HL-60 (cell line): ENCODE measurements at regions not wholly inside any gene's neighbourhood (a gene's known extent, or its start where the extent isn't known, plus 50 kb on each side); places are given as distances from the start of the nearest gene placed in this dataset.

ENCODE experiments used
- DNase-seq, 2 experiments: peaks; one replicate each; pipeline ENCODE4 v3.0.0-alpha.2; 2010 to 2020; ENCODE audit warnings: low read depth in 1 of 2, low spot score in 1 of 2
- H3K27ac ChIP-seq: fragments of 250-450 bp; sonication (Bioruptor Pico); replicated peaks from 2 replicates; pipeline ENCODE4 v1.5.1; 2020; ENCODE audit warnings: mild to moderate bottlenecking, moderate library complexity
- H3K27me3 ChIP-seq: fragments of 250-450 bp; sonication (Bioruptor Pico); 2 replicates; pipeline ENCODE4 v1.5.1; 2021; ENCODE audit warnings: mild to moderate bottlenecking, moderate library complexity; ENCODE audit not compliant: insufficient read depth, poor library complexity, severe bottlenecking
- H3K4me3 ChIP-seq: replicated peaks from 2 replicates; pipeline ENCODE4 v1.5.1; 2011; ENCODE audit warnings: mild to moderate bottlenecking, control low read depth, low read length; ENCODE audit not compliant: insufficient read depth
- GABPA ChIP-seq: IDR thresholded peaks from 2 replicates; pipeline ENCODE4 v1.6.1; 2012; ENCODE audit warnings: low read depth
- POLR2AphosphoS5 ChIP-seq: IDR thresholded peaks from 2 replicates; pipeline ENCODE4 v1.6.1; 2012; ENCODE audit warnings: low read depth
- SPI1 ChIP-seq: IDR thresholded peaks from 2 replicates; pipeline ENCODE4 v1.6.1; 2012; ENCODE audit warnings: low read depth, mild to moderate bottlenecking, borderline replicate concordance
- TF ChIP-seq, protein P1 (sequence below): IDR thresholded peaks from one replicate; pipeline ENCODE4 v1.5.1; 2011; ENCODE audit warnings: low read length, control low read depth, inconsistent platforms; ENCODE audit not compliant: insufficient read depth
- TF ChIP-seq, protein P2 (sequence below): IDR thresholded peaks from 2 replicates; pipeline ENCODE4 v1.6.1; 2012; ENCODE audit warnings: low read depth; ENCODE audit not compliant: insufficient replicate concordance

GRCh38 chr7:69504733-69505420, 93.4 kb upstream of the AUTS2 start:
- DNase-seq, result no peak
- TF ChIP-seq, protein P1, sequence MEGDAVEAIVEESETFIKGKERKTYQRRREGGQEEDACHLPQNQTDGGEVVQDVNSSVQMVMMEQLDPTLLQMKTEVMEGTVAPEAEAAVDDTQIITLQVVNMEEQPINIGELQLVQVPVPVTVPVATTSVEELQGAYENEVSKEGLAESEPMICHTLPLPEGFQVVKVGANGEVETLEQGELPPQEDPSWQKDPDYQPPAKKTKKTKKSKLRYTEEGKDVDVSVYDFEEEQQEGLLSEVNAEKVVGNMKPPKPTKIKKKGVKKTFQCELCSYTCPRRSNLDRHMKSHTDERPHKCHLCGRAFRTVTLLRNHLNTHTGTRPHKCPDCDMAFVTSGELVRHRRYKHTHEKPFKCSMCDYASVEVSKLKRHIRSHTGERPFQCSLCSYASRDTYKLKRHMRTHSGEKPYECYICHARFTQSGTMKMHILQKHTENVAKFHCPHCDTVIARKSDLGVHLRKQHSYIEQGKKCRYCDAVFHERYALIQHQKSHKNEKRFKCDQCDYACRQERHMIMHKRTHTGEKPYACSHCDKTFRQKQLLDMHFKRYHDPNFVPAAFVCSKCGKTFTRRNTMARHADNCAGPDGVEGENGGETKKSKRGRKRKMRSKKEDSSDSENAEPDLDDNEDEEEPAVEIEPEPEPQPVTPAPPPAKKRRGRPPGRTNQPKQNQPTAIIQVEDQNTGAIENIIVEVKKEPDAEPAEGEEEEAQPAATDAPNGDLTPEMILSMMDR, result no peak
- TF ChIP-seq GABPA, result no peak
- TF ChIP-seq POLR2AphosphoS5, result no peak
- no peak for TF ChIP-seq SPI1
- TF ChIP-seq, protein P2, sequence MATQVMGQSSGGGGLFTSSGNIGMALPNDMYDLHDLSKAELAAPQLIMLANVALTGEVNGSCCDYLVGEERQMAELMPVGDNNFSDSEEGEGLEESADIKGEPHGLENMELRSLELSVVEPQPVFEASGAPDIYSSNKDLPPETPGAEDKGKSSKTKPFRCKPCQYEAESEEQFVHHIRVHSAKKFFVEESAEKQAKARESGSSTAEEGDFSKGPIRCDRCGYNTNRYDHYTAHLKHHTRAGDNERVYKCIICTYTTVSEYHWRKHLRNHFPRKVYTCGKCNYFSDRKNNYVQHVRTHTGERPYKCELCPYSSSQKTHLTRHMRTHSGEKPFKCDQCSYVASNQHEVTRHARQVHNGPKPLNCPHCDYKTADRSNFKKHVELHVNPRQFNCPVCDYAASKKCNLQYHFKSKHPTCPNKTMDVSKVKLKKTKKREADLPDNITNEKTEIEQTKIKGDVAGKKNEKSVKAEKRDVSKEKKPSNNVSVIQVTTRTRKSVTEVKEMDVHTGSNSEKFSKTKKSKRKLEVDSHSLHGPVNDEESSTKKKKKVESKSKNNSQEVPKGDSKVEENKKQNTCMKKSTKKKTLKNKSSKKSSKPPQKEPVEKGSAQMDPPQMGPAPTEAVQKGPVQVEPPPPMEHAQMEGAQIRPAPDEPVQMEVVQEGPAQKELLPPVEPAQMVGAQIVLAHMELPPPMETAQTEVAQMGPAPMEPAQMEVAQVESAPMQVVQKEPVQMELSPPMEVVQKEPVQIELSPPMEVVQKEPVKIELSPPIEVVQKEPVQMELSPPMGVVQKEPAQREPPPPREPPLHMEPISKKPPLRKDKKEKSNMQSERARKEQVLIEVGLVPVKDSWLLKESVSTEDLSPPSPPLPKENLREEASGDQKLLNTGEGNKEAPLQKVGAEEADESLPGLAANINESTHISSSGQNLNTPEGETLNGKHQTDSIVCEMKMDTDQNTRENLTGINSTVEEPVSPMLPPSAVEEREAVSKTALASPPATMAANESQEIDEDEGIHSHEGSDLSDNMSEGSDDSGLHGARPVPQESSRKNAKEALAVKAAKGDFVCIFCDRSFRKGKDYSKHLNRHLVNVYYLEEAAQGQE, result no peak
- no peak overlapping the region for H3K4me3 ChIP-seq

DNA sequence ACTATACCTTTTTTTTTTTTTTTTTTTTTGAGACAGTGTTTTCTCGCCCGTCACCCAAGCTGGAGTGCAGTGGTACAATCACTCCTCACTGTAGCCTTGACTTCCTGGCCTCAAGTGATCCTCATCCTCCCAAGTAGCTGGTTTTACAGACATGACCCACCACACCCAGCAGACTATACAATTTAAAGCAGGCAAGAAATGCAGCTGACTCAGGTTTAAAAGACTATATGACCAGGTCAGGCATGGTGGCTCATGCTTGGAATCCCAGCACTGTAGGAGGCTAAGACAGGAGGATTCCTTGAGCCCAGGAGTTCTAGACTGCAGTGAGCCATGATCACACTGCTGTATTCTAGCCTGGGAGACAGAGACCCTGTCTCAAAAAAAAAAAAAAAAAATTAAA, 89.5 kb upstream of the AUTS2 start:
- H3K27ac ChIP-seq, result no peak overlapping the region
- no peak for DNase-seq
- TF ChIP-seq GABPA (no peak), POLR2AphosphoS5 (no peak)
- H3K4me3 ChIP-seq, result no peak overlapping the region
- no peaks in the 10 kb centered on the region for H3K27me3 ChIP-seq

More at GRCh38 chr7:69504733-69505420, 93.4 kb upstream of the AUTS2 start:
- Histone ChIP-seq H3K27me3 (no peaks in the 10 kb centered on the region), H3K27ac (no peak overlapping the region)

GRCh38 chr7:69510114-69510513, 88.2 kb upstream of the AUTS2 start:
- TF ChIP-seq, protein P1, result no peak
- no peak for TF ChIP-seq POLR2AphosphoS5
- no peak for TF ChIP-seq SPI1
- no peak for TF ChIP-seq GABPA
- TF ChIP-seq, protein P2, result no peak
- Histone ChIP-seq H3K27ac (no peak overlapping the region), H3K4me3 (no peak overlapping the region), H3K27me3 (no peaks in the 10 kb centered on the region)
- DNase-seq, result no peak

DNA sequence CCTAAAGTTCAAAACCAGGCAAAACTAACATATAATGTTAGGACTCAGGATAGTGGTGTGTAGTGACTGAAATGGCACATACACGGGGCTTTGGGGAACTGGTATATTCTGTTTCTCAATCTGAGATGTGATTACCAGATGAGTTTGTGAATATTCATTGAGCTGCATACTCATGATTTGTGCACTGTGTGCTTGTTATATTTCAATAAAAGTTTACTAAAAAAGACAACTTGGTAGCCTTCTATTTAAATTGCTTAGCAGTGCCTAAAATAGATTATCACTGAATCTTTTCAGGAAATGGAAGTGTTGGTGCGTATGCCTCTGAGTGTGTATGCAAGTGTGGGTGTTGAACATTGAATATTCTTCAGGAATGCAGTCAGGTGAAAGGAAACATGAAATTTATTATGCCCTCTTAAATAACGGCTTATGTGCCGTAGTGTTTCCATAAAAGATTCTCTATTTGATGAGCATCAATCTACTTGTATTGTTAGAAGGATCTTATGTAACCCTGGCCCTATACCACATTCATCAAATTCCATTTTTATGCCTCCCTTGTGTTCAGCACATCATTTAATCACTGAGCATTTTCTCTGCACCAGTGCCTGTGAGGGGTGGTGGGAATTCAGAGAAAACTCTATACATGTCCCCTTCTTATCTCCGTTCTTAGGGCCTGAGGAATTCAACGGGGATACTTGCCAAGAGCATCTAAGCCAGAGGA, 82.6 kb upstream of the AUTS2 start:
- Histone ChIP-seq H3K4me3 (no peak overlapping the region), H3K27me3 (no peaks in the 10 kb centered on the region), H3K27ac (no peak overlapping the region)
- DNase-seq, result no peak
- TF ChIP-seq, protein P1, result no peak
- TF ChIP-seq, protein P2, result no peak
- TF ChIP-seq SPI1, result no peak
- TF ChIP-seq POLR2AphosphoS5, result no peak
- TF ChIP-seq GABPA, result no peak
